Midbrain (tissue), 1 donor: ENCODE measurements at regions not wholly inside any gene's neighbourhood (a gene's known extent, or its start where the extent isn't known, plus 50 kb on each side); places are given as distances from the start of the nearest gene placed in this dataset.
A peak's percentile ranks its signal among the peaks of the same experiment; 100 is the strongest.
"Not testable (repeated sequence)": the region's sequence is repeated elsewhere in the genome, so short reads cannot be mapped to it uniquely, and the experiment has no call there.

Experiments used
- DNase-seq: peaks from one replicate; lab custom pipeline; 2025; lab: John Stamatoyannopoulos, UW

- DNase-seq = no peak
Observed at GRCh38 chr4:111269439-111269838, 646.6 kb upstream of the PITX2 start.

DNA sequence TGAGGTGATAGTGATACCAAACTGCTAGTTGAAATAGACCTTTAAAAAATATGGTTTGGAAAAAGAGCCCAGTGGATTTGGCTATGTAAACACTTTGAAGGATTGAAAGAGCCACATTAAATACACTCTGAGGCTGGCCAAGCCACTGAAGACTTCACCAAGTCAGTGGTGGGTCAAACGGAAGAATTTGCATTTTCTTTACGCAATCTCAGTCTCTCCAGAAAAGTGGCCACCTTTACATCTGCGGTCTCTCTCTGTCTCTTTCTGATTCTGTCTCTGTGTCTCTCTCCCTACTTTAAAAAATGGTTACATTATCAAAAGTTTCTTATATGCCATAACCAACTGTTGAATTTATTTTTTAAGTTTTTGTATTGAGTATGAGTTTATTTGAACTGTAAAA is 651.2 kb upstream of the PITX2 start:
- DNase-seq = no peak

DNA sequence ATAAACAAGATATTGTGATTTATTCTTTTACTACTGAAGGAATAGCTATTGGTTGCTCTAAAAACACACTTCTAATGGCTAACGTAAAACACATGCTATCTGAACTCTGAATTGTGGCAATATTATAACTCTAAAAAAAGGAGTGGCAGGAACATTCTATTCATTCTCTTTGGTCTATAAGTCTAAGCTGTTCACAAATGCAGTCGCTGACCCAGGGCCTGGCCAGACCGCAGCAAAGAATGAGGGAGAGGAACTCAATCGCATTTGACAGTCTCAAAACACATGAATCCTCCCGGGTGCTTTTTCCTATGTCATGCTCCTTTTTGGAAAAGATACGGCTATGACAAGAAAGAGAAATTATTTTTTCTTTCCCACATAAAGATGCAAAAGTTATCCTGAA is 651.6 kb upstream of the PITX2 start:
- DNase-seq = no peak

GRCh38 chr4:111281219-111281618 is 658.3 kb upstream of the PITX2 start:
- no peak for DNase-seq

DNA sequence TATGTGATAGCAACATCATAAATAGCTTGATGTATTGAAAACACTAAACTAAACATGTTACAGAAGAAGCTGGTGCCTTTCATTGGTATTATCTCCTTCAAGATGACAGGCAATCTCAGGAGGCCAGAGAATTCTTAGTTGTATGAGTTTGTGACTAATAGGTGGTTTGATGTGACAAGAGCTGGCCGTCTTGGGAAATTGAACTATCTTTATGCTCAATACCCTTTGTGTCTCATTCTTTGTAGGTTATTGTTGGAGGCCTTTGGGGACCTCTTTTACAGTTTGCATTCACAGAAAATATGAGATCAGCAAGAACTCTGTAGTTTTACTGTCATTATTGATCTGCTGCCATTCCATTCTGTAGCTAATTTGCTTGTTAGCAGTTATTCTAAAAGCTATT is 659.2 kb upstream of the PITX2 start:
- no peak for DNase-seq

- DNase-seq = peak; percentile 18
Observed at GRCh38 chr4:111283066-111283677, 660.3 kb upstream of the PITX2 start.

- DNase-seq = no peak
Observed at GRCh38 chr4:111296466-111296865, 673.6 kb upstream of the PITX2 start.

- no peak for DNase-seq
Observed at GRCh38 chr4:111303806-111304205, 680.9 kb upstream of the PITX2 start.

DNA sequence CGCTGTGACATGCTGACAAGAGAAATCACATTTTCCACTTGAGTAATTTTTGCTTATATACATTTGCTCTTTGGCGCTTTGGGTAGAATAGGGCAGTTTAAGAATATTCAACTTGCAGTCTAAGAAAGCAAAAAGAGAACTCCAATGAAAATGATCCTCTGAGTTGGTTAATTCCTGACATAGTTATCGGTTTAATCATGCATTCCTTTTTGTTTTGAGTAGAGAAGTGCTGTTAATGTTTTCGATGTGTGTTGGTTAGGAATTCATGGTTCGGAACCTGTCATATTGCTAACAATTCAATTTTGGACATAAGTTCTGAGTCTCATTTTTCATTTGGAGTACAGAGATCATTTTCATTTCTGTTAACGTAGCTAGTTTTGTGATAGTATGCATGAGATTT is 700.6 kb upstream of the PITX2 start:
- DNase-seq = no peak

GRCh38 chr4:111323916-111324315 is 701.0 kb upstream of the PITX2 start:
- DNase-seq = no peak

- DNase-seq = no peak
Observed at GRCh38 chr4:111326450-111326849, 703.6 kb upstream of the PITX2 start.

- no peak for DNase-seq
Observed at GRCh38 chr4:111330786-111331185, 707.9 kb upstream of the PITX2 start.

GRCh38 chr4:111334361-111334760 is 711.5 kb upstream of the PITX2 start:
- DNase-seq = no peak

DNA sequence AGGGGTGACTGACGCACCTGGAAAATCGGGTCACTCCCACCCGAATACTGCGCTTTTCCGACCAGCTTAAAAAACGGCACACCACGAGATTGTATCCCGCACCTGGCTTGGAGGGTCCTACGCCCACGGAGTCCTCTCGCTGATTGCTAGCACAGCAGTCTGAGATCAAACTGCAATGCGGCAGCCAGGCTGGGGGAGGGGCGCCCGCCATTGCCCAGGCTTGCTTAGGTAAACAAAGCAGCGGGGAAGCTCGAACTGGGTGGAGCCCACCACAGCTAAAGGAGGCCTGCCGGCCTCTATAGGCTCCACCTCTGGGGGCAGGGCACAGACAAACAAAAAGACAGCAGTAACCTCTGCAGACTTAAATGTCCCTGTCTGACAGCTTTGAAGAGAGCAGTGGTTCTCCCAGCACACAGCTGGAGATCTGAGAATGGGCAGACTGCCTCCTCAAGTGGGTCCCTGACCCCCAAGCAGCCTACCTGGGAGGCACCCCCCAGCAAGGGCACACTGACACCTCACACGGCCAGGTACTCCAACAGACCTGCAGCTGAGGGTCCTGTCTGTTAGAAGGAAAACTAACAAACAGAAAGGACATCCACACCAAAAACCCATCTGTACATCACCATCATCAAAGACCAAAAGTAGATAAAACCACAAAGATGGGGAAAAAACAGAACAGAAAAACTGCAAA is 714.5 kb upstream of the PITX2 start:
- DNase-seq = not testable (repeated sequence)

DNA sequence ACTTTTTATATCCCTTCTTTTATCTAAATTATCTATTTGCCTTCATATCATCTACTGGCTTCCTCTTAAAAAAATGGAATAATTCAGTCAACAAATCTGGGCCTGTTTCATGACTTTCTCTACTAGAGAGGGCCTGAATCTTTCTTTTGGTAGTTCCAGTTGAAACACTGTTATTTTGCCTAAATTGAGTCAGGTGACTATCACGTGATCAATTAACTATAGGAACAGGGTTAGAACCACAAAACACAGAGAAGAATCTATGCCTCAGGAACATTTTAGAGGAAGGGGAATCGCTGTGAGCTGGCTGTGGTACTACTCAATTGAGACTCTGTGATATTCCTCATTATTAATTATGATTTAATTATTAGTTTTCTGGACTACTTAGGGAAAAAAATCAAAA is 736.7 kb upstream of the PITX2 start:
- DNase-seq = no peak

GRCh38 chr4:111360906-111361305 is 738.0 kb upstream of the PITX2 start:
- DNase-seq = no peak

DNA sequence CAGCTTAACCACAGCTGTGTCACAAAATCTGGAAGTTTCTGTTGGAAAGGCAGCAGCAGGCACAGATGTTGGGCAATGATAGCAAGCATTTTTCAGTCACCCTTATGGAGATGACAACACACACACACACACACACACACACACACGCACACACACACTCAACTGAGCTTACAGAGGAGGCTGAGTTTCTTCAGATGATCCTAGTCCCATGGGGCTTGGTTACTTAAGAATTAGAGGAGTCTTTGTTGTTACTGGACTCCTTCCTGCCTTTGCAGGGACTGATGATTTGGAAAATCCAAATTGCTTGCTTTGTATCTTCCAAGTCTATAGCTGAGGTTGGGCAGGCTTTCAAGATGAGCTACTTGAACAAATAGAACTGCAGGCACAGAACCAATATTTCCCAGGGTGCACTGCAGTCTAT is 740.1 kb upstream of the PITX2 start:
- DNase-seq = no peak

DNA sequence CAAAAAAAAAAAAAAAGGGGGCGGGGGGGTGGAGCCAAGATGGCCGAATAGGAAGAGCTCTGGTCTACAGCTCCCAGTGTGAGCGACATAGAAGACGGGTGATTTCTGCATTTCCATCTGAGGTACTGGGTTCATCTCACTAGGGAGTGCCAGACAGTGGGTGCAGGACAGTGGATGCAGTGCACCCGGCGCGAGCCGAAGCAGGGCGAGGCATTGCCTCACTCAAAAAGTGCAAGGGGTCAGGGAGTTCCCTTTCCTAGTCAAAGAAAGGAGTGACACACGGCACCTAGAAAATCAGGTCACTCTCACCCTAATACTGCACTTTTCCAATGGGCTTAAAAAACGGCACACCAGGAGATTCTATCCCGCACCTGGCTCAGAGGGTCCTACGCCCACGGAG is 755.0 kb upstream of the PITX2 start:
- not testable (repeated sequence) for DNase-seq

DNA sequence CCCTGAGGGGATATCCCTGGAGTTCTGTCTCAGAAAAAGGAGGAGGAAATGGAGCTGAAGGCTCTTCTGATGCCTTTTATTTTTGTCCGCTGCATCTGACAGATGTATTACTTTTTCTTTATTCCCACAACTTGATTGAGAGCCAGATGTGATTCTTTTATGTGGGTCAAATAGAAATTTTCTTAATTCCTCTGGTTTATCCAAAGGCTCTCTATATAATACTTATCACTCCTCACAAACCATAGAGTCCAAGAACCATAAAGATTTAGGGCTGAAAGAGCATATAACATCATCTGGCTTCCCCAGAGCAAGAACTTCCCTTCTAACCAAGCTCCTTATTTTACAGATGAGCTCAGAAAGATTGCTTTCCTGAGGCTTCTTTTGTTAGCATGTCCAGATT is 756.7 kb upstream of the FAM241A start:
- DNase-seq = no peak

- DNase-seq = no peak
Observed at GRCh38 chr4:111391829-111392228, 753.4 kb upstream of the FAM241A start.

- DNase-seq = no peak
Observed at GRCh38 chr4:111393781-111394180, 751.5 kb upstream of the FAM241A start.

DNA sequence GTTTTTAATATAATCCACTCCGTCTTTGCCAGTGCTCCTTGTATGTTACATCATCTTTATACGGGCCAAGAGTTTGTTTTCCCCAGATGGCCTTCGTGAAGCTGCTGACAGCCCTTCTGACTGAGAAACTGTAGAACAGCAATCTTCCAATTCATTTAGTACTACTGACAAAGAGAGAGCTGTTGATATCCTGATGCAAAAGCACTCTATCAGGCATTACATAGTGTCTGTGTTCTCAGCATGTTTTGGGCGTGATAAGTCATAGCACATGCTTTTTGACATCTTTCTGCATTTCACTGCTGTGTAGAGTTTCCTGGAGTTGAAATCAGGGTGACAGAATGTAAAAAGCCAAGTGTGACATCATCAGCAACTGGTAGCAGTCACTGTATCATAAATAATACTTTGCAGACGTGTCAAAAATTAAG is 746.3 kb upstream of the FAM241A start:
- peak; percentile 36 for DNase-seq

DNA sequence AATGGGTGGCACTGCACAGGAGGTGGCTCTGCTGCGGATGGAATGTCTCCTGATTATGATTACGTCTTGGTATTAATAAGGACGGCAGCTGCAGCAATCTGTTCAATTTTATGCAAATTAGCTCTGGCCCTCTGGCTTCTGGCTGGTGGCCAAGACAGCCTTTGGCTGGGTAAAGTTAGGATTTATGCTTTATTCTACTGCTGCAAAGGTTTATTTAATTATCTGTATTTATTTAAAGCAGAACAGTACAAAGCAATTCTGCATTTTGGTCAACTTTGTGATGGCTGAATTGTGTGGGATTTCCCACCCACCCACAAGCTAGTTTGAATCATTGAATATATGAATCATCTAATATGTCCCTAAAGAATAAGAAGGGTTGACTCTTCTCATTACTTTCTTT is 745.6 kb upstream of the FAM241A start:
- peak; percentile 26 for DNase-seq

GRCh38 chr4:111400741-111401140 is 744.5 kb upstream of the FAM241A start:
- peak; percentile 79 for DNase-seq
